GM10266 (cell line): ENCODE measurements at regions not wholly inside any gene's neighbourhood (a gene's known extent, or its start where the extent isn't known, plus 50 kb on each side); places are given as distances from the start of the nearest gene placed in this dataset.
A peak's percentile ranks its signal among the peaks of the same experiment; 100 is the strongest.

Source experiments
- DNase-seq: peaks from one replicate; pipeline ENCODE4 v3.0.0; 2012; ENCODE audit errors: extremely low spot score
- TF ChIP-seq, protein P1 (sequence below): IDR thresholded peaks from 2 replicates; pipeline ENCODE4 v1.5.1; 2012; ENCODE audit warnings: mild to moderate bottlenecking, low read depth; ENCODE audit not compliant: control insufficient read depth, insufficient read depth; ENCODE audit errors: missing control alignments

- no peak for DNase-seq
- TF ChIP-seq, protein P1, sequence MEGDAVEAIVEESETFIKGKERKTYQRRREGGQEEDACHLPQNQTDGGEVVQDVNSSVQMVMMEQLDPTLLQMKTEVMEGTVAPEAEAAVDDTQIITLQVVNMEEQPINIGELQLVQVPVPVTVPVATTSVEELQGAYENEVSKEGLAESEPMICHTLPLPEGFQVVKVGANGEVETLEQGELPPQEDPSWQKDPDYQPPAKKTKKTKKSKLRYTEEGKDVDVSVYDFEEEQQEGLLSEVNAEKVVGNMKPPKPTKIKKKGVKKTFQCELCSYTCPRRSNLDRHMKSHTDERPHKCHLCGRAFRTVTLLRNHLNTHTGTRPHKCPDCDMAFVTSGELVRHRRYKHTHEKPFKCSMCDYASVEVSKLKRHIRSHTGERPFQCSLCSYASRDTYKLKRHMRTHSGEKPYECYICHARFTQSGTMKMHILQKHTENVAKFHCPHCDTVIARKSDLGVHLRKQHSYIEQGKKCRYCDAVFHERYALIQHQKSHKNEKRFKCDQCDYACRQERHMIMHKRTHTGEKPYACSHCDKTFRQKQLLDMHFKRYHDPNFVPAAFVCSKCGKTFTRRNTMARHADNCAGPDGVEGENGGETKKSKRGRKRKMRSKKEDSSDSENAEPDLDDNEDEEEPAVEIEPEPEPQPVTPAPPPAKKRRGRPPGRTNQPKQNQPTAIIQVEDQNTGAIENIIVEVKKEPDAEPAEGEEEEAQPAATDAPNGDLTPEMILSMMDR, result no peak
These were observed 474.2 kb upstream of the KIRREL3 start for GRCh38 chr11:127474766-127475165.

DNA sequence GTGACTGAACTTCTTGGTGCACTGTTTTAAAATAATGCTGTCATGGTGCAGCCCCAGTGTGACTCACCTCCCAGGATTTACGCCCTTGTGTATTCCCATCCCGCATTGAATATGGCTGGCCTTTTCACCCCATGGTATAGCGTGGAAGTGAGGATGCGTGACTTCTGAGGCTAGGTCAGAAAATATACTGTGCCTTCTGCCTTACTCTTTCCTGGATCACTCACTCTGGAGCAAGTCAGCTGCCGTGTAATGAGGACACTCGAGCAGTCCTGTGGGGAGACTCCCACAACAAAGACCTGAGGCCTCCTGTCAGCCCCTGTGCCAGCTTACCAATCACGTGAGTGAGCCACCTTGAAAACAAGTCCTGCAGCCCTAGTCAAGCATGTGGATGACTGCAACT is 471.9 kb upstream of the KIRREL3 start:
- no peak for DNase-seq
- TF ChIP-seq, protein P1, result no peak

DNA sequence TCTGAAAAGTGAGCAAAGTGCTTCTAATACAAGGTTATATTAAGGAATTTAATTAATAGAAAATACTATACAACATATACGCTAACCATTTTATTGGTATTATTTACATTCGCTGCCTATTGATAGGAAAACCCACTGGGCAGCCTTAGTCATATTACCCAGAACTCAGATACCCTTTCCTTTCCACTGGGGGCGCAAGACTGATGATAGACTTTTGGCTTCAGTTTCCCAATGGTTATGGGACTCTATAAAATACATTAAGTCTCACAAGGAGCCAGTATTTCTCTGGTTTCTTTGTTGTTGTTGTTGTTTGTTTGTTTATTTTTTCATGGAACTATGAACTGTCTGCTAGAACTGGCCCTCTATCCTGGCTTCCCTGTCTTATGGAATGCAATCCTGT is 471.1 kb upstream of the KIRREL3 start:
- TF ChIP-seq, protein P1, result no peak
- DNase-seq, result no peak

DNA sequence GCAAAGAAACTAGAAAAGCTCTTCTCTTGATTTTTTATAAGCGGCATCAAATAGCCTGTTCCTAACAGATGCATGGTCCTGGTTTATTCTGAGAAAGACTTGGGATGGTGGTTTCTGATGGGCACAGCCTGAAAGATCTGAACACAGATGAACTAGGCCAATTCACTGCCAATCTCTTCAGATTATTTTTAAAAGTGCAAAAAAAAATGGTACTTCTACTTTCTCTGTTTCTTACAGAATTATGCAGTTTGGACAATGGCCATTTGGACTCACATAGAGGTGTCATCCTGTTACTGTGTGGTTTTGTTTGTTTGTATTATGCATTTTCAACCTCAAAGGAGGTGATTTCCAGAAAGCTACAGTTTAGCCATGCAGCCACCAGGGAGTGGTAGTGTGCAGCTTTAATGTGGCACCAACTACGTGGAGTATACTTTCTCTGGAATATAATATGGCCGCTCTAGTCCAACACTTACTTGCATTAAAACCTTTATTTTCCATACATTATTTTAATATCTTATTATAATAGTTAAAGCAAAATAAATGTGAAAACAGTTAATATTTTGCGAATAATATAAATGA is 469.8 kb upstream of the KIRREL3 start:
- DNase-seq, result peak; percentile 6
- TF ChIP-seq, protein P1, result peak; percentile 40

- TF ChIP-seq, protein P1, result no peak
- DNase-seq, result no peak
These were observed 463.8 kb upstream of the KIRREL3 start for GRCh38 chr11:127464325-127464724.

DNA sequence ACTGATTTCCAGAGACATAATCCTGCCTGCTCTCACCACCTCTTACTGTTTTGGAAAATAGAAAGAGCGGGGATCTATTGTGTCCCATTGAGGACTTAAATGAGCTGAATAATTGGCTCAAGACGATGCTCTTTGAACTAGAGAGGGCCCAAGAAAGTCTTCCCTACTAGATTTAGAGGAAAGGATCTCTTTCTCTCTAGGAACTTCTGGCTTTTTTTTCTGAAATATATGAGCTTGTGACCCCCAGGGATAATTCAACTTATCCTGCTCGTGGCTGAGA is 461.4 kb upstream of the KIRREL3 start:
- no peak for DNase-seq
- TF ChIP-seq, protein P1, result no peak

DNA sequence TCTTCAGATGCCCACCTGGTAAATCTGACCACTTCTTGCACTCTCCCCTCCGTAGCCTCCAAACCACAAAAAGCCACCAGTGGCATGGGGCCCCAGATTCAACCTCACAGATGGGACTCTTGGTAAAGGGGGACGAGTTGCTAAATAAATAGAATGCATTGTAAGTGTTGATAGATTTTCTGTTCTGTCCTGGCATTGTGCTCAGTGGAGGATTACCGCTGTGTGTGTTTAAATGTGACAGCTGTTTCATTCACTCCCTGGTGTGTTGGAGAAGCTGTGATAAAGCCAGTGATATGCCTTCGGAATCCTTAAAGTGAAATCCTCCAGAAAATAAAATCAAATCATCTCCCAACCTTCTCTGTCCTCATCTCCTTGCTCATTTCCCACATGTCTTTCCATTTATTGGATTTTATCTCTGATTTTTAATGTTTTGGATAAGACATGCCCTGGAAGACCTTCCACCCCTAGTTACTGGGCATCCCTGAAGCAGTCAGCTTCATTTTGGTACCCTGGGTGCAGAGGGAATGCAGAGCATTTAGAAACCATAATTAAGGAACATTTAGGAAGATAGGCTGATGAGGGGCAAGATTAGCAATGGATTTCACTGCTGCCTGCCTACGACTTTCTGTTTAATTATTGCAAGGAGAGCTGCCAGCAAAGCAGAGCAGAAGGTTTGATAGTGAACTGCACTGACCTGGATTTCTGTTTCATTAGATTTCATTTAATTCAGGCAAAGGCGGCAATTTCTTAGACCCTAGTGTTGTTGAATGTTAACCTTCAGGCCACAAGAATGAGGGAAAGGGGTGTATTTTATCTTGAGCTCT is 460.9 kb upstream of the KIRREL3 start:
- no peak for DNase-seq
- TF ChIP-seq, protein P1, result no peak
